GM12891 (cell line): ENCODE measurements at regions not wholly inside any gene's neighbourhood (a gene's known extent, or its start where the extent isn't known, plus 50 kb on each side); places are given as distances from the start of the nearest gene placed in this dataset.

Source experiments
- DNase-seq: peaks from one replicate; pipeline ENCODE4 v3.0.0; 2011; ENCODE audit warnings: low spot score; ENCODE audit not compliant: insufficient read length
- FAIRE-seq: peaks from 2 replicates; lab custom pipeline; 2011; peaks lifted over from hg19 to GRCh38; lab: Jason Lieb, UNC
- PAX5 ChIP-seq: IDR thresholded peaks from 2 replicates; pipeline ENCODE4 v1.6.1; 2011; ENCODE audit warnings: low read length, moderate library complexity, mild to moderate bottlenecking; ENCODE audit not compliant: insufficient read depth, severe bottlenecking
- POLR2A ChIP-seq: IDR thresholded peaks from 2 replicates; pipeline ENCODE4 v1.6.1; 2011; ENCODE audit warnings: low read depth, low read length, control low read depth
- POLR2AphosphoS5 ChIP-seq: IDR thresholded peaks from 2 replicates; pipeline ENCODE4 v1.6.1; 2011; ENCODE audit warnings: low read depth, low read length, control low read depth
- POU2F2 ChIP-seq: IDR thresholded peaks from 2 replicates; pipeline ENCODE4 v1.6.1; 2011; ENCODE audit warnings: low read depth, mild to moderate bottlenecking, control low read depth, low read length, moderate library complexity
- SPI1 ChIP-seq: IDR thresholded peaks from 2 replicates; pipeline ENCODE4 v1.6.1; 2011; ENCODE audit warnings: low read depth, low read length, control low read depth
- TAF1 ChIP-seq: IDR thresholded peaks from 2 replicates; pipeline ENCODE4 v1.6.1; 2011; ENCODE audit warnings: low read depth, low read length, control low read depth

GRCh38 chr13:53499576-53500133, 471.0 kb downstream of the OLFM4 start:
- DNase-seq (no peak), FAIRE-seq (no peak)
- TF ChIP-seq SPI1, result no peak
- TF ChIP-seq POU2F2, result no peak
- TF ChIP-seq POLR2A, result no peak
- TF ChIP-seq POLR2AphosphoS5, result no peak
- TF ChIP-seq PAX5, result no peak
- no peak for TF ChIP-seq TAF1

DNA sequence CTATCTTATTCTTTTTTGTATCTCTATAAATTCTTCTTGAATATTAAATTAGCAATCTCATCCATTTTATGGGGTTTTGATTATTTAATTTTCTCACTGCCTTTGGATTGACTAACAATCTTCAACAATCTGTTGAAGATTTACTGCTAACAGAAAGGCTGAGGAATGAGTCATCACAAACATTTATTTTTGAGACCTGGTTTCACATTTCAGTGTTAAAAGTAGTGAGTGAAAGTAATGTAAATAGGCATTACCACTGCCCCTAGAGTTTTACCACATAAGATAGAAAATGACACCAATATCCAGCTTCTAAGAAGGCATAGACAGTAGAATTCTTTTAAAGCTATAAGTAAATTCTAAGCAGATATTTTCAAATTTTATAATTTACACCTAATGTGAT, 472.8 kb downstream of the OLFM4 start:
- FAIRE-seq (no peak), DNase-seq (no peak)
- TF ChIP-seq SPI1, result no peak
- TF ChIP-seq POLR2A, result no peak
- TF ChIP-seq TAF1, result no peak
- no peak for TF ChIP-seq PAX5
- TF ChIP-seq POLR2AphosphoS5, result no peak
- no peak for TF ChIP-seq POU2F2

- no peak for TF ChIP-seq TAF1
- no peak for TF ChIP-seq POU2F2
- no peak for TF ChIP-seq POLR2A
- no peak for TF ChIP-seq PAX5
- TF ChIP-seq SPI1, result no peak
- TF ChIP-seq POLR2AphosphoS5, result no peak
- no peak for FAIRE-seq
- no peak for DNase-seq
Observed at GRCh38 chr13:53507741-53508140, 479.1 kb downstream of the OLFM4 start.

DNA sequence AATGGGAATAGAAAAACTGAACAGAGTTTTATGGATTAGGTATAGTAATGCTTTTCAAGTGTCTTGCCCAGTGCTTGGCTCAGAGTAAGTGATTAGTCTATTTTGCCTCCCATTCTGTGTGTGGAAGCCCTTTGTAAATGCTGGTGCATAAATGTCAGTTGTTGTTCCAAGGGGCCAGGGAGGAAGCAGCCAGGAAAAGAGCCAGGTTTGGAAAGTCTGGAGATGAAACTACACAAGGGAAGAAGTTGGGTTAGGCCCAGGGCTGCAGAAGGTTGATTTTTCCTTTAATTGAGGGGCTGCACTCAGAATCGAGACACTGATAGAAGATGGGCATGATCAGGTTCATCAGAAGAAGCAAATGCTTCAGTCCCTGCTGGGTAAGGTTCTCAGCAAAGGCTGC, 484.0 kb downstream of the OLFM4 start:
- DNase-seq (no peak), FAIRE-seq (no peak)
- TF ChIP-seq POU2F2 (no peak), POLR2A (no peak), POLR2AphosphoS5 (no peak), SPI1 (no peak), TAF1 (no peak), PAX5 (no peak)

DNA sequence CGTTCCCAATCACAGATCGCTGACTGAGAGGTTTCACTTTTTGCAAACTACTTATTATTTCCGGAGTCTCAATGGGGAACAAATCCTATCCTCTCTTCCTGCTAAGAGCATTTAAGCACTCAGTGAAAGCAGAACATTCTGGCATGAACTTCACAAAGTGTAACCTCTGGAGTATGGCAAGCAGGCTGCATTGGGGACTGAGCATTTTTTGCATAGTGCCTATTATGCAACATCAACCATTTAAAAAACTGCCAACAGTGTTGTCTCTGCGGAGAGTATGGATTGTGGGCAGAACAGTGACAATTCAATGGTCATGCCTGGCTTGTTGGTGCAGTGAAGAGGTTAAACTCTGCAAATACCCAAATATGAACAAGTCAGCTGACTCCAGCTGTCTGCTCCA, 484.6 kb downstream of the OLFM4 start:
- no peak for FAIRE-seq
- DNase-seq, result no peak
- no peak for TF ChIP-seq POU2F2
- no peak for TF ChIP-seq SPI1
- no peak for TF ChIP-seq POLR2AphosphoS5
- TF ChIP-seq POLR2A, result no peak
- no peak for TF ChIP-seq PAX5
- TF ChIP-seq TAF1, result no peak

DNA sequence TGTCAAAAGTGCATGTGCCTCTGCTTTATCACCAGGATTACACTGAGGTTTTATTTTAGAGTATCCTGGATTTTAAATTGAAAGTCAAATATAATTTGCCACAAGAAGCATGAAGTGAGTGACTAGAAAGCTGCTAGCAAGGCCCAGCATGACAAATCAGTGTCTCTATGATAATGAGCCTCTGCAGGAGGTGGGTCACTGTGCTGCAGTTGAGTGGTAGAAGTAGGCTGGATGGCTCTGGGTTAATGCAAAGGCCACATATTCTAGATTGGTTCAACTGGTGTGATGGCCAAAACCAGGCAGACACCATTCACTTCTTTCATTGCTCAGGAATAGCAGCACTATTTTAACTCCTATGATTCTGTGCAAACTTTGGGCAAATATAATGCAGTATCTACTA, 491.5 kb downstream of the OLFM4 start:
- no peak for FAIRE-seq
- DNase-seq, result no peak
- no peak for TF ChIP-seq PAX5
- no peak for TF ChIP-seq SPI1
- no peak for TF ChIP-seq POU2F2
- TF ChIP-seq TAF1, result no peak
- TF ChIP-seq POLR2AphosphoS5, result no peak
- no peak for TF ChIP-seq POLR2A

GRCh38 chr13:53522034-53522433, 493.4 kb downstream of the OLFM4 start:
- TF ChIP-seq POLR2AphosphoS5, result no peak
- no peak for TF ChIP-seq SPI1
- TF ChIP-seq POU2F2, result no peak
- no peak for TF ChIP-seq POLR2A
- no peak for TF ChIP-seq TAF1
- TF ChIP-seq PAX5, result no peak
- FAIRE-seq (no peak), DNase-seq (no peak)

GRCh38 chr13:53537586-53537985, 509.0 kb downstream of the OLFM4 start:
- TF ChIP-seq SPI1 (no peak), PAX5 (no peak), POLR2AphosphoS5 (no peak), TAF1 (no peak), POLR2A (no peak), POU2F2 (no peak)
- DNase-seq, result no peak
- no peak for FAIRE-seq

DNA sequence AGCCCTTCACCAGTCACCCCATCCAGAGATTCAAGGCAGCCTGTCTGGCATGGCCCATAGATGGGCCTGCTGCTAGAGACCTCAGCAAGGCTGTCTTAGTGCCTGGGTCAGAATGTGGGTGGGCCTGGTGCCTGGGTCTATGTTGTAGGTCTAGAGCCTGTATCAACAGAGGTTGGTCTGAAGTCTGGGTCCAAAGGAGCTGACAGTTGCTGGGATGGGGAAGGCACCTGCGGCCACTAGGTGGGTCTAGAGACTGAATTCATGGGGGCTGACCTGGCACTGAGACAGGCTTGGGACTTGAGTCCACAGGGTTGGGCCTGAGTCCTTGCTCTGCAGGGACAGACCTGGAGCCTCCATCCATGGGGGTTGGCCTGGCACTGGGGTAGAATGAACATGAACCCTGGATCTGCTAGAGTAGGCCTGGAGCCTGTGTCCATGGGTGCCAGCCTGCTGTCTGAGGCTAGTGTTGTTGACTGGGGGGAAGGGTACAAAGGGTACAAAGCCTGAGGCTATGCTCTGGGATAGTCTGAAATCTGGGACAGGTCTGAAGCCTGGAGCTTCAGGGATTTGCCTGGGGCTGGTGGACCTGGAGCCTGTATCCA, 516.8 kb downstream of the OLFM4 start:
- no peak for FAIRE-seq
- no peak for DNase-seq
- TF ChIP-seq POU2F2 (no peak), POLR2AphosphoS5 (no peak), POLR2A (no peak), SPI1 (no peak), PAX5 (no peak), TAF1 (no peak)

- no peak for DNase-seq
- no peak for FAIRE-seq
- TF ChIP-seq POLR2AphosphoS5 (no peak), POLR2A (no peak), PAX5 (no peak), TAF1 (no peak), SPI1 (no peak), POU2F2 (no peak)
Observed at GRCh38 chr13:53560556-53560955, 531.9 kb downstream of the OLFM4 start.
